ENCODE measurements at regions not wholly inside any gene's neighbourhood (a gene's known extent, or its start where the extent isn't known, plus 50 kb on each side); places are given as distances from the start of the nearest gene placed in this dataset.

GRCh38 chr2:5845798-5846330 is 153.7 kb downstream of the SOX11 start:
- ATAC-seq (ENCODE audit: insufficient read depth, low read depth), result peak; percentile 22; the same call in 1 of the 3 replicates
- Histone ChIP-seq H3K4me3 (ENCODE audit: low read depth in 1 of 2, low read length in 2 of 2) (no peak overlapping the region), H3K4me1 (ENCODE audit: insufficient read depth, low read length) (no peaks in the 10 kb centered on the region), H3K27ac (ENCODE audit: low read length) (no peak overlapping the region), H4K20me1 (ENCODE audit: insufficient read depth, low read length) (no peaks in the 10 kb centered on the region), H3K27me3 (ENCODE audit: insufficient read depth, low read length, poor library complexity) (no peaks in the 10 kb centered on the region), H3K9me3 (ENCODE audit: insufficient read depth, low read length, severe bottlenecking) (no peaks in the 10 kb centered on the region), H3K4me2 (ENCODE audit: insufficient read depth, low read length) (no peak overlapping the region), H3K9ac (ENCODE audit: low read depth, low read length) (no peak overlapping the region), H3K36me3 (ENCODE audit: insufficient read depth, low read length) (no peaks in the 10 kb centered on the region), H3K79me2 (ENCODE audit: insufficient read depth, low read length) (no peaks in the 10 kb centered on the region), H2AFZ (ENCODE audit: low read depth, low read length) (no peak overlapping the region)
- no peak for DNase-seq
- TF ChIP-seq CTCF (IDR thresholded peaks at IDR 0.05; ENCODE audit: borderline replicate concordance, extremely low read depth, low read length, poor library complexity, severe bottlenecking) (no peak), EZH2 (IDR thresholded peaks at IDR 0.05; ENCODE audit: borderline replicate concordance, low read depth, low read length, severe bottlenecking) (no peak)

- Histone ChIP-seq H3K4me3 (ENCODE audit: low read depth in 1 of 2, low read length in 2 of 2) (no peak overlapping the region), H3K79me2 (ENCODE audit: insufficient read depth, low read length) (no peaks in the 10 kb centered on the region), H3K27ac (ENCODE audit: low read length) (no peak overlapping the region), H3K9me3 (ENCODE audit: insufficient read depth, low read length, severe bottlenecking) (no peaks in the 10 kb centered on the region), H3K4me2 (ENCODE audit: insufficient read depth, low read length) (no peak overlapping the region), H3K4me1 (ENCODE audit: insufficient read depth, low read length) (no peaks in the 10 kb centered on the region), H3K9ac (ENCODE audit: low read depth, low read length) (no peak overlapping the region), H4K20me1 (ENCODE audit: insufficient read depth, low read length) (no peaks in the 10 kb centered on the region), H3K27me3 (ENCODE audit: insufficient read depth, low read length, poor library complexity) (no peaks in the 10 kb centered on the region), H2AFZ (ENCODE audit: low read depth, low read length) (no peak overlapping the region), H3K36me3 (ENCODE audit: insufficient read depth, low read length) (no peaks in the 10 kb centered on the region)
- no peak for TF ChIP-seq EZH2 (IDR thresholded peaks at IDR 0.05; ENCODE audit: borderline replicate concordance, low read depth, low read length, severe bottlenecking)
- no peak for TF ChIP-seq CTCF (IDR thresholded peaks at IDR 0.05; ENCODE audit: borderline replicate concordance, extremely low read depth, low read length, poor library complexity, severe bottlenecking)
- no peak for ATAC-seq (ENCODE audit: insufficient read depth, low read depth)
- no peak for DNase-seq
Observed at GRCh38 chr2:5846881-5847280, 154.7 kb downstream of the SOX11 start.

DNA sequence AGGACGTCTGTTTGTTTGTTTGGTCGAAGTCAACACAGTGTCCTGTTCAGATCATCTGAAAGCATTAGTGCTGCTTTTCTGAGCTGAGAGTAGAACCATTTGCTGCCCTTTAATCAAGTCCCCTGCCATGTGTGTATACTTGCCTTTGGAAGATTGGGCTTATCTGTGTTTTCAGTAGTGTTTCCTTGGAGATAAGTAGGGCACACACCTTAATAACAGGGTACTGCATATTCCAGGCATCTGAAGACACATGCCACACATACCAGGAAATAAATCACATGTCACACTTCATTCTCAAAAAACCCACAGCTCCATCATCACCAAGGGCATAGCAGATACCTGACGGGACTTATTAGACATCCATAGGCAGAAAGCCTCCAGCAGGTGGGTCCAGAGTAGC is 157.4 kb downstream of the SOX11 start:
- no peaks in the 10 kb centered on the region for H3K36me3 ChIP-seq (ENCODE audit: insufficient read depth, low read length)
- DNase-seq, result no peak
- no peaks in the 10 kb centered on the region for H3K79me2 ChIP-seq (ENCODE audit: insufficient read depth, low read length)
- H3K9me3 ChIP-seq (ENCODE audit: insufficient read depth, low read length, severe bottlenecking), result no peaks in the 10 kb centered on the region
- H4K20me1 ChIP-seq (ENCODE audit: insufficient read depth, low read length), result no peaks in the 10 kb centered on the region
- no peak for ATAC-seq (ENCODE audit: insufficient read depth, low read depth)
- peaks cover 3% of the 10 kb centered on the region for H3K27me3 ChIP-seq (ENCODE audit: insufficient read depth, low read length, poor library complexity)
- no peak overlapping the region for H3K4me3 ChIP-seq (ENCODE audit: low read depth in 1 of 2, low read length in 2 of 2)
- H2AFZ ChIP-seq (ENCODE audit: low read depth, low read length), result no peak overlapping the region
- TF ChIP-seq CTCF (IDR thresholded peaks at IDR 0.05; ENCODE audit: borderline replicate concordance, extremely low read depth, low read length, poor library complexity, severe bottlenecking) (no peak), EZH2 (IDR thresholded peaks at IDR 0.05; ENCODE audit: borderline replicate concordance, low read depth, low read length, severe bottlenecking) (no peak)
- no peaks in the 10 kb centered on the region for H3K4me1 ChIP-seq (ENCODE audit: insufficient read depth, low read length)
- H3K9ac ChIP-seq (ENCODE audit: low read depth, low read length), result no peak overlapping the region
- no peak overlapping the region for H3K4me2 ChIP-seq (ENCODE audit: insufficient read depth, low read length)
- no peak overlapping the region for H3K27ac ChIP-seq (ENCODE audit: low read length)

DNA sequence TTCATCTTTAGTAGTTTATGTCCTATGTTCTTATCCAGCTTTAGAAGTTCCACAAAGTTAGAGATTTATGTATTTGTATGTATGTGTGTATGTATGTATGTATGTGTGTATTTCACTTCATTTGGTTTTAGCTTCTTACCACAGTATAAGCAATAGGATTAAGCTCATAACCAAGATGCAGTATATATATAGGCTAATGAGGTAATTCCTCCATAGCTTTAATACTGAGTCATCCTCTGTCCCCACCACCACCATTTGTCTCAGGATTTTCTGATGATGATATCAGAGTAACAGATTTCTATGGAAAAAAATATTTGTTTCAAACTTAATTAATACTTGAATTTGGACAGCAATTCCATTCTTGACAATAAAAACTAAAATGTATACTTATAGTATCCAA is 159.2 kb downstream of the SOX11 start:
- no peak overlapping the region for H2AFZ ChIP-seq (ENCODE audit: low read depth, low read length)

More for the DNA sequence above, 159.2 kb downstream of the SOX11 start:
- no peaks in the 10 kb centered on the region for H3K36me3 ChIP-seq (ENCODE audit: insufficient read depth, low read length)
- H3K79me2 ChIP-seq (ENCODE audit: insufficient read depth, low read length), result no peaks in the 10 kb centered on the region
- H3K4me3 ChIP-seq (ENCODE audit: low read depth in 1 of 2, low read length in 2 of 2), result no peak overlapping the region
- no peaks in the 10 kb centered on the region for H3K9me3 ChIP-seq (ENCODE audit: insufficient read depth, low read length, severe bottlenecking)
- H3K4me1 ChIP-seq (ENCODE audit: insufficient read depth, low read length), result no peaks in the 10 kb centered on the region
- no peak for DNase-seq
- no peak overlapping the region for H3K27ac ChIP-seq (ENCODE audit: low read length)
- H3K27me3 ChIP-seq (ENCODE audit: insufficient read depth, low read length, poor library complexity), result peaks cover 3% of the 10 kb centered on the region
- H3K4me2 ChIP-seq (ENCODE audit: insufficient read depth, low read length), result no peak overlapping the region
- no peak overlapping the region for H3K9ac ChIP-seq (ENCODE audit: low read depth, low read length)
- no peaks in the 10 kb centered on the region for H4K20me1 ChIP-seq (ENCODE audit: insufficient read depth, low read length)
- TF ChIP-seq EZH2 (IDR thresholded peaks at IDR 0.05; ENCODE audit: borderline replicate concordance, low read depth, low read length, severe bottlenecking) (no peak), CTCF (IDR thresholded peaks at IDR 0.05; ENCODE audit: borderline replicate concordance, extremely low read depth, low read length, poor library complexity, severe bottlenecking) (no peak)
- no peak for ATAC-seq (ENCODE audit: insufficient read depth, low read depth)
